ENCODE measurements at regions not wholly inside any gene's neighbourhood (a gene's known extent, or its start where the extent isn't known, plus 50 kb on each side); places are given as distances from the start of the nearest gene placed in this dataset.

GRCh38 chr4:96039803-96040436 lies 200.0 kb downstream of the PDHA2 start:
- no peak for TF ChIP-seq CTCF (IDR thresholded peaks at IDR 0.05)
- TF ChIP-seq ZFX (IDR thresholded peaks at IDR 0.05; ENCODE audit: borderline replicate concordance) = no peak

Measured in 22Rv1 (cell line).